ENCODE measurements at regions not wholly inside any gene's neighbourhood (a gene's known extent, or its start where the extent isn't known, plus 50 kb on each side); places are given as distances from the start of the nearest gene placed in this dataset.

- TF ChIP-seq POLR2AphosphoS5 (IDR thresholded peaks at IDR 0.05; ENCODE audit: low read depth, low read length), result no peak
- TF ChIP-seq POLR2A (IDR thresholded peaks at IDR 0.05; ENCODE audit: low read depth, low read length), result no peak
Observed at GRCh38 chrX:107301253-107301652, 94.8 kb downstream of the DNAAF6 start.
